Heart right ventricle (tissue), 16 donors: ENCODE measurements at regions not wholly inside any gene's neighbourhood (a gene's known extent, or its start where the extent isn't known, plus 50 kb on each side); places are given as distances from the start of the nearest gene placed in this dataset.

ENCODE experiments used
- ATAC-seq, 8 donors: fragments of 200-7000 bp; cut with Tn5 transposase; one replicate each; pipeline ENCODE4 v1.9.1; 2020; ENCODE audit warnings: mild to moderate bottlenecking in 8 of 8, moderate library complexity in 8 of 8, moderate number of reproducible peaks in 1 of 8
- DNase-seq, 2 donors: peaks; one replicate each; pipeline ENCODE4 v3.0.0-alpha.2; 2020
- H3K27ac ChIP-seq, 10 donors: fragments of 200-600 bp; sonication (generic) in 2 of 10; one replicate each; pipeline versions ENCODE4 v1.5.0 to v1.8.0; 2020 to 2022; ENCODE audit warnings: mild to moderate bottlenecking in 3 of 10
- H3K27me3 ChIP-seq, 7 donors: fragments of 200-600 bp; one replicate each; pipeline ENCODE4 v1.8.0; 2021 to 2022; ENCODE audit warnings: mild to moderate bottlenecking in 2 of 7
- H3K36me3 ChIP-seq, 9 donors: fragments of 200-600 bp; sonication (generic) in 1 of 9; one replicate each; pipeline versions ENCODE4 v1.5.0 to v1.8.0; 2020 to 2022; ENCODE audit warnings: mild to moderate bottlenecking in 2 of 9
- H3K4me1 ChIP-seq, 9 donors: fragments of 200-600 bp; sonication (generic) in 1 of 9; one replicate each; pipeline versions ENCODE4 v1.5.0 to v1.8.0; 2020 to 2022; ENCODE audit warnings: mild to moderate bottlenecking in 4 of 9
- H3K4me3 ChIP-seq, 10 donors: fragments of 200-600 bp; sonication (generic) in 2 of 10; one replicate each; pipeline versions ENCODE4 v1.5.0 to v1.8.0; 2020 to 2022; ENCODE audit warnings: mild to moderate bottlenecking in 7 of 10, moderate library complexity in 2 of 10
- H3K9me3 ChIP-seq, 11 donors: fragments of 200-600 bp in 10 of 11; sonication (generic) in 2 of 11; one replicate each; pipeline versions ENCODE4 v1.5.0 to v1.8.0; 2013 to 2022; ENCODE audit warnings: mild to moderate bottlenecking in 2 of 11, control low read depth in 1 of 11, moderate library complexity in 1 of 11
- WGBS, 2 donors: extraction: QIAGEN DNeasy Blood & Tissue Kit; methylation state at CpG; one replicate each; pipeline ENCODE4 v1.1.7; 2013; ENCODE audit warnings: inconsistent platforms in 1 of 2; 5-methylcytosine and 5-hydroxymethylcytosine counted together
- intact Hi-C, 10 donors: fragments of 100-400 bp; cut with DNase I; formaldehyde crosslinking; loops; one replicate each; pipeline versions ENCODE4 v1.11.1 to v1.14.2; 2022
- TF ChIP-seq, protein P1 (sequence below), 9 donors: fragments of 200-600 bp; sonication (generic) in 2 of 9; IDR thresholded peaks; one replicate each; pipeline versions ENCODE4 v1.5.0 to v1.8.0; 2021 to 2022; ENCODE audit warnings: antibody characterized with exemption in 9 of 9, mild to moderate bottlenecking in 5 of 9, moderate library complexity in 1 of 9
- donor health status: Arrhythmogenic right ventricular cardiomyopathy.
- donor health status: ischemic (EF 13 %, LVEDD 7.1; RV severe dilation, severe dysfunction).
- donor health status: healthy with polysubstance abuse.
- donor health status: DM: no; HTN: yes; CAD: no.
- donor health status: DM: no; HTN: no; CAD: no.
- donor health status: ischemic (EF 25% LVEDD 6.9; RV normal size, moderate dysfunction).
- donor health status: ischemic (EF 25% LVEDD 5.7; RV mildly dilated, moderate dysfunction).
- donor health status: healthy.
- donor health status: DM: yes; HTN: yes; CAD: no.
- donor health status: Ischemic cardiomyopathy.
- donor health status: ischemic (EF 35%, LVEDD 5.7; RV mildly dilated, moderate dysfunction).
- donor health status: nonischemic (EF 11% LVEDD 7.7; RV severe dilation, severe dysfunction).
- donor health status: DM: yes; HTN: yes; CAD: no.
- donor health status: PGD.
- donor health status: ischemic (EF 29% LVEDD 5.4; RV normal size, mild dysfunction).
- donor health status: nonischemic (EF 23%, LVEDD 6.1; RV moderate dilation, normal function).

DNA sequence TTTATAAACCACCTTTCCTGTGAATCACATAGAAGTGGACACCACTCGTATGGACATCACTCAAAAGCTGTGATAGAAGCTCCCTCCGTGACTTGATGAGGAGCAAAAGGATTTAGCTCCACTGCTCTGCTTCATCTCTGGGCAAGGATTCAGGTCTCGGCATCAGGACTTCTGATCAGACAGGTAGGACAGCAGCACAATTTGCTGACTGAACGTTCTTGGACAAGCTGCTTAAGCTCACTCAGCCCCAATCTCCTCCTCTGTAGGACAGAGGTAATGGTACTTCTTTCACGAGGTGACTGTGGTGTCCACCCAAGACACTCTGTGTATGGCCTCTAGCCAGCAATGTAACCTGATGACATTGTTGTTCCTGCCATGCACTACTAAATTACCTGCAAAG lies 122.6 kb upstream of the AJAP1 start:
- TF ChIP-seq, protein P1, sequence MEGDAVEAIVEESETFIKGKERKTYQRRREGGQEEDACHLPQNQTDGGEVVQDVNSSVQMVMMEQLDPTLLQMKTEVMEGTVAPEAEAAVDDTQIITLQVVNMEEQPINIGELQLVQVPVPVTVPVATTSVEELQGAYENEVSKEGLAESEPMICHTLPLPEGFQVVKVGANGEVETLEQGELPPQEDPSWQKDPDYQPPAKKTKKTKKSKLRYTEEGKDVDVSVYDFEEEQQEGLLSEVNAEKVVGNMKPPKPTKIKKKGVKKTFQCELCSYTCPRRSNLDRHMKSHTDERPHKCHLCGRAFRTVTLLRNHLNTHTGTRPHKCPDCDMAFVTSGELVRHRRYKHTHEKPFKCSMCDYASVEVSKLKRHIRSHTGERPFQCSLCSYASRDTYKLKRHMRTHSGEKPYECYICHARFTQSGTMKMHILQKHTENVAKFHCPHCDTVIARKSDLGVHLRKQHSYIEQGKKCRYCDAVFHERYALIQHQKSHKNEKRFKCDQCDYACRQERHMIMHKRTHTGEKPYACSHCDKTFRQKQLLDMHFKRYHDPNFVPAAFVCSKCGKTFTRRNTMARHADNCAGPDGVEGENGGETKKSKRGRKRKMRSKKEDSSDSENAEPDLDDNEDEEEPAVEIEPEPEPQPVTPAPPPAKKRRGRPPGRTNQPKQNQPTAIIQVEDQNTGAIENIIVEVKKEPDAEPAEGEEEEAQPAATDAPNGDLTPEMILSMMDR (IDR thresholded peaks at IDR 0.05), result no peak
- H3K27me3 ChIP-seq, result peaks cover 0 to 8% (median 0%) of the 10 kb centered on the region in 7 donors
- H3K9me3 ChIP-seq, result peaks cover 0 to 16% (median 4%) of the 10 kb centered on the region in 11 donors
- H3K27ac ChIP-seq, result no peak overlapping the region
- no peak overlapping the region for H3K4me3 ChIP-seq
- intact Hi-C loops, result no loop called here
- ATAC-seq, result no peak
- DNase-seq, result no peak
- peaks cover 0 to 17% (median 5%) of the 10 kb centered on the region in 9 donors for H3K4me1 ChIP-seq
- WGBS, 2 donors, result 72 to 79% methylated on average over 5 of the region's 5 CpGs
- H3K36me3 ChIP-seq, result no peaks in the 10 kb centered on the region

DNA sequence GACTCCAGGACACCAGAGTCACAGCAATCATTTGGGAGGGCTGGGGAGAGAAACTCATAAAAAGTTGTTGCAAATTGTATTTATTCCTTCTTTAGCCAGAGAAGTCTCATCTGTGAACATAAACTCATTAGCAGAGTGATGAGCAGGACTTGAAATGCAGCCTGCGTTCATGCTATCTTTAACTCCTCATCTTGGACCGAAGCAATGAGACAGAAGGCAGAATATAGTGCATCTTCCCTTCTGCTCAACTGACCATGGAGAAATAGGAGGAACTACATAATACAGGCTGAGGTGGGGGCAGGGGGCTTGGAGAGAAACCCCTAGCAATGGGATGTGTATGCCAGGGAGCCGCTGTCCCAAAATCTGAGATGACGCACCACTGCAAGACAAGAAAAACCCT lies 121.8 kb upstream of the AJAP1 start:
- TF ChIP-seq, protein P1 (IDR thresholded peaks at IDR 0.05), result no peak
- intact Hi-C loops, result no loop called here
- no peaks in the 10 kb centered on the region for H3K36me3 ChIP-seq
- H3K4me3 ChIP-seq, result no peak overlapping the region
- peaks cover 0 to 8% (median 0%) of the 10 kb centered on the region in 7 donors for H3K27me3 ChIP-seq
- DNase-seq (no peak), ATAC-seq (no peak)
- peaks cover 0 to 18% (median 4%) of the 10 kb centered on the region in 11 donors for H3K9me3 ChIP-seq
- peaks cover 0 to 17% (median 0%) of the 10 kb centered on the region in 9 donors for H3K4me1 ChIP-seq
- WGBS, 2 donors, result 92 to 96% methylated on average over 4 of the region's 4 CpGs
- no peak overlapping the region for H3K27ac ChIP-seq

DNA sequence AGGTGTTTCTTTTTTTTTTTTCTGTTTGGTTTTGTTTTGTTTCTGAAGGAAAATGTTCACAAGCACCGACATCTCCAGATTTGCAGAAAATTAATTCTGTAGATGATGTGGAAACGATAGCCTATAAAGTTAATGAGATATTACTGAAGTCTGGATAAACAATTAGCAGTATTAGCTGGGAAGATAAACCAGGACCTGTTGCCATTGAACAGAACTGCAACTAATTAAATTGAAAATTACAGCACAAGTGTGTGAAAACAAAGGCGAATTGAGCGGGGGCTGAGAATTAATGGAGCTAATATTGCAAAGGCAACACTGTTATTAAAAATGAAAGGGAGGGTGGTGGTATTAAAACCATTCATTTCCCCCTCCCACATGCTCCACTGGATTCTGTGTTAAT lies 107.5 kb upstream of the AJAP1 start:
- intact Hi-C loops, result no loop called here
- Histone ChIP-seq H3K27me3 (peaks cover 0 to 4% (median 0%) of the 10 kb centered on the region in 7 donors), H3K4me1 (no peaks in the 10 kb centered on the region), H3K27ac (no peak overlapping the region), H3K9me3 (peaks cover 0 to 12% (median 0%) of the 10 kb centered on the region in 11 donors), H3K36me3 (no peaks in the 10 kb centered on the region), H3K4me3 (no peak overlapping the region)
- WGBS, 2 donors, result 79 to 82% methylated on average over 4 of the region's 4 CpGs
- TF ChIP-seq, protein P1 (IDR thresholded peaks at IDR 0.05), result no peak
- DNase-seq (no peak), ATAC-seq (no peak)

DNA sequence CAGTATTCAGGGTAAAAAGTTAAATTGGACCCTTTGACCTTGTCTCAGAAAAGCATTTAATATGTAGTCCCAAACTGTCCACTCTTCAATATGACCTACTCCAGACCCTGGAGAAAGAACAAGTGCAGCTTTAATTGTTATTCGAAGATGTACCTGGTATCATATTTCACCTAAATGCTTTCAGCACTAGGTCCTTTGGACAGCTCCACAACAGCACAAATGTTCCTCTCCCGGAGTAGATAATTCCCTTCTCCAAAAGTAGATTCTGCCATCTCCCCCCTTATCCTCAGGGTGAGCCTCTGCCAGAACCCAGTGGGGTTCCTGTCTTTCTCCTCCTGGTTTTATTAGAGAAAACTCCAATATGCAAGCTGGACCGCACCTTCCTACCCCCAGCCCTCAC lies 104.5 kb upstream of the AJAP1 start:
- Histone ChIP-seq H3K27ac (no peak overlapping the region), H3K27me3 (peaks cover 0 to 15% (median 4%) of the 10 kb centered on the region in 7 donors), H3K36me3 (no peaks in the 10 kb centered on the region), H3K4me1 (no peaks in the 10 kb centered on the region), H3K4me3 (no peak overlapping the region), H3K9me3 (no peaks in the 10 kb centered on the region)
- no peak for ATAC-seq
- 43 to 45% methylated on average over 3 of the region's 3 CpGs for WGBS, 2 donors
- TF ChIP-seq, protein P1 (IDR thresholded peaks at IDR 0.05), result no peak
- intact Hi-C loops, result no loop called here
- no peak for DNase-seq
